ENCODE measurements at regions not wholly inside any gene's neighbourhood (a gene's known extent, or its start where the extent isn't known, plus 50 kb on each side); places are given as distances from the start of the nearest gene placed in this dataset.

- Histone ChIP-seq H3K4me1 (ENCODE audit: insufficient read depth) (no peaks in the 10 kb centered on the region), H3K36me3 (ENCODE audit: insufficient read depth) (no peaks in the 10 kb centered on the region), H3K4me3 (ENCODE audit: low read depth, low read length) (no peak overlapping the region), H3K27ac (ENCODE audit: low read depth) (no peak overlapping the region)
- peak; percentile 36 for DNase-seq (ENCODE audit: extremely low spot score)
- WGBS, result 42% methylated on average over 7 of the region's 7 CpGs
Observed at GRCh38 chr18:76662626-76663025, 159.7 kb upstream of the ZNF236 start.

- DNase-seq (ENCODE audit: extremely low spot score), result no peak
- Histone ChIP-seq H3K4me1 (ENCODE audit: insufficient read depth) (peaks cover 4% of the 10 kb centered on the region), H3K4me3 (ENCODE audit: low read depth, low read length) (no peak overlapping the region), H3K27ac (ENCODE audit: low read depth) (no peak overlapping the region), H3K36me3 (ENCODE audit: insufficient read depth) (no peaks in the 10 kb centered on the region)
- 85% methylated on average over 9 of the region's 9 CpGs for WGBS
Observed at GRCh38 chr18:76660571-76661192, 161.7 kb upstream of the ZNF236 start.

GRCh38 chr18:76658627-76659026, 163.6 kb upstream of the ZNF516 start:
- no peak for DNase-seq (ENCODE audit: extremely low spot score)

GRCh38 chr18:76657911-76658470, 162.9 kb upstream of the ZNF516 start:
- H3K36me3 ChIP-seq (ENCODE audit: insufficient read depth), result no peaks in the 10 kb centered on the region
- H3K27ac ChIP-seq (ENCODE audit: low read depth), result no peak overlapping the region
- peaks cover 4% of the 10 kb centered on the region for H3K4me1 ChIP-seq (ENCODE audit: insufficient read depth)
- H3K4me3 ChIP-seq (ENCODE audit: low read depth, low read length), result no peak overlapping the region
- 56% methylated on average over 9 of the region's 9 CpGs for WGBS
- DNase-seq (ENCODE audit: extremely low spot score), result no peak

More at GRCh38 chr18:76658627-76659026, 163.6 kb upstream of the ZNF516 start:
- WGBS, result 70% methylated on average over 7 of the region's 7 CpGs
- H3K4me1 ChIP-seq (ENCODE audit: insufficient read depth), result peaks cover 4% of the 10 kb centered on the region
- no peak overlapping the region for H3K4me3 ChIP-seq (ENCODE audit: low read depth, low read length)
- no peaks in the 10 kb centered on the region for H3K36me3 ChIP-seq (ENCODE audit: insufficient read depth)
- no peak overlapping the region for H3K27ac ChIP-seq (ENCODE audit: low read depth)

- peak; percentile 69 for DNase-seq (ENCODE audit: extremely low spot score)
- WGBS, result 29% methylated on average over 8 of the region's 8 CpGs
- H3K4me1 ChIP-seq (ENCODE audit: insufficient read depth), result peaks cover 4% of the 10 kb centered on the region
- H3K27ac ChIP-seq (ENCODE audit: low read depth), result no peak overlapping the region
- no peaks in the 10 kb centered on the region for H3K36me3 ChIP-seq (ENCODE audit: insufficient read depth)
- H3K4me3 ChIP-seq (ENCODE audit: low read depth, low read length), result no peak overlapping the region
Observed at GRCh38 chr18:76656925-76657827, 162.1 kb upstream of the ZNF516 start.

- Histone ChIP-seq H3K36me3 (ENCODE audit: insufficient read depth) (no peaks in the 10 kb centered on the region), H3K4me3 (ENCODE audit: low read depth, low read length) (no peak overlapping the region), H3K4me1 (ENCODE audit: insufficient read depth) (peaks cover 4% of the 10 kb centered on the region), H3K27ac (ENCODE audit: low read depth) (no peak overlapping the region)
- no peak for DNase-seq (ENCODE audit: extremely low spot score)
- 69% methylated on average over 4 of the region's 4 CpGs for WGBS
Observed at GRCh38 chr18:76654577-76654976, 159.5 kb upstream of the ZNF516 start.

GRCh38 chr18:76647322-76647721, 152.3 kb upstream of the ZNF516 start:
- WGBS, result 85% methylated on average over 11 of the region's 11 CpGs
- no peak overlapping the region for H3K4me3 ChIP-seq (ENCODE audit: low read depth, low read length)
- DNase-seq (ENCODE audit: extremely low spot score), result no peak
- no peaks in the 10 kb centered on the region for H3K36me3 ChIP-seq (ENCODE audit: insufficient read depth)
- no peak overlapping the region for H3K27ac ChIP-seq (ENCODE audit: low read depth)
- H3K4me1 ChIP-seq (ENCODE audit: insufficient read depth), result no peaks in the 10 kb centered on the region

GRCh38 chr18:76644580-76644979, 149.5 kb upstream of the ZNF516 start:
- Histone ChIP-seq H3K36me3 (ENCODE audit: insufficient read depth) (no peaks in the 10 kb centered on the region), H3K4me1 (ENCODE audit: insufficient read depth) (no peaks in the 10 kb centered on the region), H3K27ac (ENCODE audit: low read depth) (no peak overlapping the region), H3K4me3 (ENCODE audit: low read depth, low read length) (no peak overlapping the region)
- no peak for DNase-seq (ENCODE audit: extremely low spot score)
- WGBS, result 89% methylated on average over 12 of the region's 13 CpGs

GRCh38 chr18:76643996-76644395, 149.0 kb upstream of the ZNF516 start:
- no peak overlapping the region for H3K4me3 ChIP-seq (ENCODE audit: low read depth, low read length)
- DNase-seq (ENCODE audit: extremely low spot score), result no peak
- H3K36me3 ChIP-seq (ENCODE audit: insufficient read depth), result no peaks in the 10 kb centered on the region
- WGBS, result 84% methylated on average over 6 of the region's 6 CpGs
- no peak overlapping the region for H3K27ac ChIP-seq (ENCODE audit: low read depth)
- no peaks in the 10 kb centered on the region for H3K4me1 ChIP-seq (ENCODE audit: insufficient read depth)

GRCh38 chr18:76643199-76643598, 148.2 kb upstream of the ZNF516 start:
- Histone ChIP-seq H3K36me3 (ENCODE audit: insufficient read depth) (no peaks in the 10 kb centered on the region), H3K27ac (ENCODE audit: low read depth) (no peak overlapping the region), H3K4me3 (ENCODE audit: low read depth, low read length) (no peak overlapping the region), H3K4me1 (ENCODE audit: insufficient read depth) (no peaks in the 10 kb centered on the region)
- 91% methylated on average over 2 of the region's 2 CpGs for WGBS
- DNase-seq (ENCODE audit: extremely low spot score), result no peak

GRCh38 chr18:76640438-76640837, 145.4 kb upstream of the ZNF516 start:
- H3K4me1 ChIP-seq (ENCODE audit: insufficient read depth), result no peaks in the 10 kb centered on the region
- 62% methylated on average over 1 of the region's 1 CpG for WGBS
- no peak for DNase-seq (ENCODE audit: extremely low spot score)
- H3K4me3 ChIP-seq (ENCODE audit: low read depth, low read length), result no peak overlapping the region
- H3K36me3 ChIP-seq (ENCODE audit: insufficient read depth), result no peaks in the 10 kb centered on the region
- no peak overlapping the region for H3K27ac ChIP-seq (ENCODE audit: low read depth)

GRCh38 chr18:76634564-76634963, 139.5 kb upstream of the ZNF516 start:
- H3K27ac ChIP-seq (ENCODE audit: low read depth), result no peak overlapping the region
- WGBS, result 33% methylated on average over 3 of the region's 3 CpGs
- no peaks in the 10 kb centered on the region for H3K36me3 ChIP-seq (ENCODE audit: insufficient read depth)
- no peak overlapping the region for H3K4me3 ChIP-seq (ENCODE audit: low read depth, low read length)
- no peak for DNase-seq (ENCODE audit: extremely low spot score)
- H3K4me1 ChIP-seq (ENCODE audit: insufficient read depth), result no peaks in the 10 kb centered on the region

GRCh38 chr18:76633588-76634269, 138.7 kb upstream of the ZNF516 start:
- Histone ChIP-seq H3K4me3 (ENCODE audit: low read depth, low read length) (no peak overlapping the region), H3K27ac (ENCODE audit: low read depth) (no peak overlapping the region), H3K36me3 (ENCODE audit: insufficient read depth) (no peaks in the 10 kb centered on the region), H3K4me1 (ENCODE audit: insufficient read depth) (no peaks in the 10 kb centered on the region)
- WGBS, result 68% methylated on average over 2 of the region's 2 CpGs
- no peak for DNase-seq (ENCODE audit: extremely low spot score)
